ENCODE measurements at regions not wholly inside any gene's neighbourhood (a gene's known extent, or its start where the extent isn't known, plus 50 kb on each side); places are given as distances from the start of the nearest gene placed in this dataset.

DNA sequence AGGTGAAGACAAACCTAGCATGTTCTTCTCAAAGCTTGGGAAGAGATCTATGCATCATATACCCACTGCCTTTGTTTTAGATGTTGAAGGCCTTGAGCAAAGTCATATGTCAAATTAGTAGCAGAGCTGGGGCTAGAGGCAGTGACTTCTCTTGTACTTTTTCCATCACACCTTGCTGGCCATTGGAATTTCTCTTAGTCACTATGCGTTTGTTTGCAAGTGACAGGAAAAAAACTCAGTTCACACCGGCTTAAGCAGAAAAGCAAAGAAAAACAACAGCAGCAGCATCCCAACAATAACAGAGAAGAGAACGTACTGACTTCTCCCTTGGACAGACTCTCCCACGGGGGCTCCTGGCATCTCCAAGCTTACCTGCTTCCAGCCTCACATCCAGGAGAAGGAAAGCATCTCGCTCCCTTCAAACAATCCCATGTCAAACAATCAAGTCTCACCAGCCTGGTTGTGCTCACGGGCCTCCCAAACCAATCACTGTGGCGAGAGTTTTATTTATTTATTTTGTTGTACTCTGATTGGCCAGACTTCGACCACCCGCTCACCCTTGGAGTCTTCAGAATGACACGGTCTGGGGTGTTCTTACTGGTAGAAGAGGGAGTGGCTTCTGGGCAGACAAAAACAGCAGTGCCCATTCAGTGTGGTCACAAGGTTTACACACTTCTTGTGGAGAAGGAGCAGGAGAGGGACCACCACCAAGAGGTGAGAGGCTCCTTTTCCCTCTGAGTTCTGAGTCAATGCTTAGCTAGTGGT, 83.8 kb upstream of the STC2 start:
- TF ChIP-seq, protein P1, sequence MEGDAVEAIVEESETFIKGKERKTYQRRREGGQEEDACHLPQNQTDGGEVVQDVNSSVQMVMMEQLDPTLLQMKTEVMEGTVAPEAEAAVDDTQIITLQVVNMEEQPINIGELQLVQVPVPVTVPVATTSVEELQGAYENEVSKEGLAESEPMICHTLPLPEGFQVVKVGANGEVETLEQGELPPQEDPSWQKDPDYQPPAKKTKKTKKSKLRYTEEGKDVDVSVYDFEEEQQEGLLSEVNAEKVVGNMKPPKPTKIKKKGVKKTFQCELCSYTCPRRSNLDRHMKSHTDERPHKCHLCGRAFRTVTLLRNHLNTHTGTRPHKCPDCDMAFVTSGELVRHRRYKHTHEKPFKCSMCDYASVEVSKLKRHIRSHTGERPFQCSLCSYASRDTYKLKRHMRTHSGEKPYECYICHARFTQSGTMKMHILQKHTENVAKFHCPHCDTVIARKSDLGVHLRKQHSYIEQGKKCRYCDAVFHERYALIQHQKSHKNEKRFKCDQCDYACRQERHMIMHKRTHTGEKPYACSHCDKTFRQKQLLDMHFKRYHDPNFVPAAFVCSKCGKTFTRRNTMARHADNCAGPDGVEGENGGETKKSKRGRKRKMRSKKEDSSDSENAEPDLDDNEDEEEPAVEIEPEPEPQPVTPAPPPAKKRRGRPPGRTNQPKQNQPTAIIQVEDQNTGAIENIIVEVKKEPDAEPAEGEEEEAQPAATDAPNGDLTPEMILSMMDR (IDR thresholded peaks at IDR 0.05; ENCODE audit: poor library complexity), result no peak
- no peak for TF ChIP-seq EZH2 (IDR thresholded peaks at IDR 0.05; ENCODE audit: borderline replicate concordance)

All from hepatocyte (in vitro differentiated cells).